SU-DHL-6 (cell line): ENCODE measurements at regions not wholly inside any gene's neighbourhood (a gene's known extent, or its start where the extent isn't known, plus 50 kb on each side); places are given as distances from the start of the nearest gene placed in this dataset.
"Not testable (repeated sequence)": the region's sequence is repeated elsewhere in the genome, so short reads cannot be mapped to it uniquely, and the experiment has no call there.

Source experiments
- H2AFZ ChIP-seq: fragments of 200-600 bp; sonication (generic); 2 replicates; pipeline ENCODE4 v1.6.1; 2014; ENCODE audit warnings: low read depth, mild to moderate bottlenecking, moderate library complexity, mixed read lengths, antibody characterized with exemption, low read length; ENCODE audit not compliant: severe bottlenecking
- H3F3A ChIP-seq: fragments of 200-600 bp; shearing (Covaris generic); 2 replicates; pipeline ENCODE4 v1.6.0; 2016; ENCODE audit warnings: antibody characterized with exemption, mild to moderate bottlenecking; ENCODE audit not compliant: insufficient read depth
- H3K27ac ChIP-seq: fragments of 200-600 bp; sonication (generic); 2 replicates; pipeline ENCODE4 v1.5.1; 2016; ENCODE audit warnings: low read depth, mild to moderate bottlenecking, low read length, moderate library complexity, mixed read lengths
- H3K27me3 ChIP-seq: fragments of 200-600 bp; sonication (generic), shearing (Covaris generic); 2 replicates; pipeline ENCODE4 v1.6.0; 2014; ENCODE audit warnings: mild to moderate bottlenecking, low read length
- H3K36me3 ChIP-seq: fragments of 200-600 bp; sonication (generic); 2 replicates; pipeline ENCODE4 v1.6.1; 2014; ENCODE audit warnings: mild to moderate bottlenecking, low read length, mixed read lengths
- H3K4me2 ChIP-seq: fragments of 300-600, 200-600 bp; shearing (Covaris generic), sonication (generic); 2 replicates; pipeline ENCODE4 v1.6.0; 2014; ENCODE audit warnings: low read length, low read depth, mild to moderate bottlenecking; ENCODE audit not compliant: poor library complexity, severe bottlenecking
- H3K4me3 ChIP-seq: fragments of 200-600 bp; sonication (generic); 2 replicates; pipeline ENCODE4 v1.5.1; 2014; ENCODE audit warnings: antibody characterized with exemption, low read length, mild to moderate bottlenecking, mixed read lengths; ENCODE audit not compliant: insufficient read depth, poor library complexity, severe bottlenecking
- H3K79me2 ChIP-seq: fragments of 200-600 bp; sonication (generic); 2 replicates; pipeline ENCODE4 v1.6.1; 2014; ENCODE audit warnings: mild to moderate bottlenecking, low read length, moderate library complexity; ENCODE audit not compliant: insufficient read depth
- H3K9ac ChIP-seq: fragments of 200-600 bp; sonication (generic); 2 replicates; pipeline ENCODE4 v1.7.0; 2014; ENCODE audit warnings: mild to moderate bottlenecking, low read length
- H3K9me2 ChIP-seq: fragments of 200-600 bp; sonication (generic); replicated peaks from 2 replicates; pipeline ENCODE4 v1.6.1; 2014; ENCODE audit warnings: low read length; ENCODE audit not compliant: insufficient read depth
- H3K9me3 ChIP-seq: fragments of 200-600 bp; sonication (generic); 2 replicates; pipeline ENCODE4 v1.6.1; 2014; ENCODE audit warnings: low read length, mixed read lengths; ENCODE audit not compliant: insufficient read depth
- H4K20me1 ChIP-seq: fragments of 200-600 bp; sonication (generic); 2 replicates; pipeline ENCODE4 v1.6.1; 2014; ENCODE audit warnings: low read depth, mild to moderate bottlenecking, antibody characterized with exemption, low read length, moderate library complexity, mixed read lengths
- EZH2phosphoT487 ChIP-seq: fragments of 200-600 bp; sonication (generic), shearing (Covaris generic); conservative IDR thresholded peaks from 2 replicates; pipeline ENCODE4 v1.6.1; 2018; ENCODE audit warnings: mild to moderate bottlenecking, antibody characterized with exemption, low read length, moderate library complexity, mixed read lengths
- TF ChIP-seq, protein P1 (sequence below): fragments of 200-600 bp; sonication (generic); IDR thresholded peaks from one replicate; pipeline ENCODE4 v1.5.1; 2017; ENCODE audit warnings: antibody characterized with exemption, mild to moderate bottlenecking, low read length, moderate library complexity; ENCODE audit not compliant: insufficient read depth, poor library complexity, severe bottlenecking

GRCh38 chrX:110536816-110537215 lies 178.2 kb downstream of the RTL9 start:
- Histone ChIP-seq H2AFZ (no peak overlapping the region), H3K27ac (no peak overlapping the region), H3K79me2 (no peaks in the 10 kb centered on the region), H3K9me2 (no peaks in the 10 kb centered on the region), H3K36me3 (no peaks in the 10 kb centered on the region), H3K4me3 (no peak overlapping the region), H3F3A (no peaks in the 10 kb centered on the region), H4K20me1 (no peaks in the 10 kb centered on the region), H3K4me2 (no peak overlapping the region), H3K9me3 (no peaks in the 10 kb centered on the region), H3K9ac (no peak overlapping the region), H3K27me3 (no peaks in the 10 kb centered on the region)
- TF ChIP-seq, protein P1, sequence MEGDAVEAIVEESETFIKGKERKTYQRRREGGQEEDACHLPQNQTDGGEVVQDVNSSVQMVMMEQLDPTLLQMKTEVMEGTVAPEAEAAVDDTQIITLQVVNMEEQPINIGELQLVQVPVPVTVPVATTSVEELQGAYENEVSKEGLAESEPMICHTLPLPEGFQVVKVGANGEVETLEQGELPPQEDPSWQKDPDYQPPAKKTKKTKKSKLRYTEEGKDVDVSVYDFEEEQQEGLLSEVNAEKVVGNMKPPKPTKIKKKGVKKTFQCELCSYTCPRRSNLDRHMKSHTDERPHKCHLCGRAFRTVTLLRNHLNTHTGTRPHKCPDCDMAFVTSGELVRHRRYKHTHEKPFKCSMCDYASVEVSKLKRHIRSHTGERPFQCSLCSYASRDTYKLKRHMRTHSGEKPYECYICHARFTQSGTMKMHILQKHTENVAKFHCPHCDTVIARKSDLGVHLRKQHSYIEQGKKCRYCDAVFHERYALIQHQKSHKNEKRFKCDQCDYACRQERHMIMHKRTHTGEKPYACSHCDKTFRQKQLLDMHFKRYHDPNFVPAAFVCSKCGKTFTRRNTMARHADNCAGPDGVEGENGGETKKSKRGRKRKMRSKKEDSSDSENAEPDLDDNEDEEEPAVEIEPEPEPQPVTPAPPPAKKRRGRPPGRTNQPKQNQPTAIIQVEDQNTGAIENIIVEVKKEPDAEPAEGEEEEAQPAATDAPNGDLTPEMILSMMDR, result no peak
- no peak for TF ChIP-seq EZH2phosphoT487

- no peak overlapping the region for H3K4me3 ChIP-seq
- no peaks in the 10 kb centered on the region for H3K9me3 ChIP-seq
- H3K36me3 ChIP-seq, result no peaks in the 10 kb centered on the region
- H4K20me1 ChIP-seq, result no peaks in the 10 kb centered on the region
- H3F3A ChIP-seq, result no peaks in the 10 kb centered on the region
- H3K27me3 ChIP-seq, result no peaks in the 10 kb centered on the region
- H3K27ac ChIP-seq, result no peak overlapping the region
- H3K9me2 ChIP-seq, result no peaks in the 10 kb centered on the region
- H3K79me2 ChIP-seq, result no peaks in the 10 kb centered on the region
- TF ChIP-seq EZH2phosphoT487, result no peak
- TF ChIP-seq, protein P1, result no peak
- H3K4me2 ChIP-seq, result no peak overlapping the region
- H2AFZ ChIP-seq, result no peak overlapping the region
- no peak overlapping the region for H3K9ac ChIP-seq
Observed at GRCh38 chrX:110541266-110541665, 182.6 kb downstream of the RTL9 start.

DNA sequence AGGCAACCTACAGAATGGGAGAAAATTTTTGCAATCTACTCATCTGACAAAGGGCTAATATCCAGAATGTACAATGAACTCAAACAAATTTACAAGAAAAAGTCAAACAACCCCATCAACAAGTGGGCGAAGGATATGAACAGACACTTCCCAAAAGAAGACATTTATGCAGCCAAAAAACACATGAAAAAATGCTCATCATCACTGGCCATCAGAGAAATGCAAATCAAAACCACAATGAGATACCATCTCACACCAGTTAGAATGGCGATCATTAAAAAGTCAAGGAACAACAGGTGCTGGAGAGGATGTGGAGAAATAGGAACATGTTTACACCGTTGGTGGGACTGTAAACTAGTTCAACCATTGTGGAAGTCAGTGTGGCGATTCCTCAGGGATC lies 192.2 kb downstream of the RTL9 start:
- H2AFZ ChIP-seq, H3K9me2 ChIP-seq, H3K27ac ChIP-seq, H3K27me3 ChIP-seq, H3F3A ChIP-seq, H3K9me3 ChIP-seq, H3K79me2 ChIP-seq, H3K36me3 ChIP-seq, H3K4me2 ChIP-seq, H3K4me3 ChIP-seq, H4K20me1 ChIP-seq, H3K9ac ChIP-seq: not testable (repeated sequence)

DNA sequence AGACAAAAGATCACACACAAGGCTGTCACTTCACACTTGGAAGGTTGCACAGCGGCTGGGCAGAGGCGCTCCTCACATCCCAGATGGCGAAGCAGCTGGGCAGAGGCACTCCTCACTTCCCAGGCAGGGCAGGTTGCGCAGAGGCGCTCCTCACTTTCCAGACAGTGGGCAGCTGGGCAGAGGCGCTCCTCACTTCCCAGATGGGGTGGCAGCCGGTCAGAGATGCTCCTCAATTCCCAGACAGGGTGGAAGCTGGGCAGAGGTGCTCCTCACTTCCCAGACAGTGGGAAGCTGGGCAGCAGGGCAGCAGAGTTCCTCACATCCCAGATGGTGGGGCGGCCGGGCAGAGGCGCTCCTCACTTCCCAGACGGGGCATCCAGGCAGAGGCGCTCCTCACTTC lies 199.2 kb downstream of the RTL9 start:
- Histone ChIP-seq H3K9me2 (no peaks in the 10 kb centered on the region), H3K4me2 (no peak overlapping the region), H3K27me3 (no peaks in the 10 kb centered on the region), H2AFZ (no peak overlapping the region), H3K36me3 (no peaks in the 10 kb centered on the region), H3K4me3 (no peak overlapping the region), H3K27ac (no peak overlapping the region), H3K79me2 (no peaks in the 10 kb centered on the region), H3K9ac (no peak overlapping the region), H4K20me1 (no peaks in the 10 kb centered on the region), H3F3A (no peaks in the 10 kb centered on the region), H3K9me3 (no peaks in the 10 kb centered on the region)
- TF ChIP-seq, protein P1, result no peak
- TF ChIP-seq EZH2phosphoT487, result no peak
